Prostate gland (tissue), 2 donors: ENCODE measurements at regions not wholly inside any gene's neighbourhood (a gene's known extent, or its start where the extent isn't known, plus 50 kb on each side); places are given as distances from the start of the nearest gene placed in this dataset.

Source experiments
- DNase-seq: peaks from one replicate; pipeline ENCODE4 v3.0.0-alpha.2; 2019; ENCODE audit warnings: low spot score
- H3K27ac ChIP-seq, 2 donors: fragments of 200-600 bp; sonication (generic); 2 replicates each; pipeline ENCODE4 v1.5.1; 2017 to 2019
- H3K27me3 ChIP-seq: fragments of 200-600 bp; sonication (generic); replicated peaks from 2 replicates; pipeline ENCODE4 v1.5.1; 2019; ENCODE audit not compliant: insufficient read depth
- H3K36me3 ChIP-seq, 2 donors: fragments of 200-600 bp; sonication (generic); 1 replicate in 1 of 2; 2 replicates in 1 of 2; pipeline versions ENCODE4 v1.5.1 to v1.8.1; 2017 to 2019
- H3K4me1 ChIP-seq: fragments of 200-600 bp; sonication (generic); replicated peaks from 2 replicates; pipeline ENCODE4 v1.5.1; 2019
- H3K4me3 ChIP-seq, 2 donors: fragments of 200-600 bp; sonication (generic); 2 replicates each; pipeline ENCODE4 v1.5.1; 2017 to 2019
- H3K9me3 ChIP-seq: fragments of 200-600 bp; sonication (generic); 2 replicates; pipeline ENCODE4 v1.5.1; 2017
- CTCF ChIP-seq, 4 experiments: fragments of 200-600 bp in 2 of 4; fragments of 450-650 bp in 2 of 4; sonication (generic) in 2 of 4; IDR thresholded peaks; 1 replicate in 3 of 4; 2 replicates in 1 of 4; pipeline ENCODE4 v1.5.1; 2016 to 2019; ENCODE audit warnings: antibody characterized with exemption in 4 of 4, mild to moderate bottlenecking in 2 of 4, moderate library complexity in 2 of 4
- POLR2A ChIP-seq: fragments of 450-650 bp; IDR thresholded peaks from one replicate; pipeline ENCODE4 v1.6.1; 2016; ENCODE audit warnings: antibody characterized with exemption, mild to moderate bottlenecking
- POLR2AphosphoS5 ChIP-seq: sonication (generic); formaldehyde crosslinking; IDR thresholded peaks from one replicate; pipeline ENCODE4 v1.6.1; 2017; ENCODE audit warnings: antibody characterized with exemption
- WGBS: methylation state at CpG from one replicate; pipeline ENCODE4 v1.1.5; 2018; 5-methylcytosine and 5-hydroxymethylcytosine counted together
- intact Hi-C: fragments of 100-400 bp; cut with DNase I; formaldehyde crosslinking; loops from one replicate; pipeline ENCODE4 v1.14.2; 2022

- intact Hi-C loops, result loop anchor here (5.0 to 10.0 kb wide), 3 partner anchors 48 to 225 kb away; no protein-coding TSS in a partner anchor
- Histone ChIP-seq H3K9me3 (no peaks in the 10 kb centered on the region), H3K27me3 (no peaks in the 10 kb centered on the region), H3K4me1 (no peaks in the 10 kb centered on the region), H3K4me3 (no peak overlapping the region), H3K36me3 (no peaks in the 10 kb centered on the region), H3K27ac (no peak overlapping the region)
- 56% methylated on average over 1 of the region's 1 CpG for WGBS
- TF ChIP-seq CTCF (IDR thresholded peaks at IDR 0.05) (no peak), POLR2AphosphoS5 (no peak), POLR2A (no peak)
- no peak for DNase-seq
Observed at GRCh38 chr9:87029905-87030304, 82.6 kb upstream of the GAS1 start.

DNA sequence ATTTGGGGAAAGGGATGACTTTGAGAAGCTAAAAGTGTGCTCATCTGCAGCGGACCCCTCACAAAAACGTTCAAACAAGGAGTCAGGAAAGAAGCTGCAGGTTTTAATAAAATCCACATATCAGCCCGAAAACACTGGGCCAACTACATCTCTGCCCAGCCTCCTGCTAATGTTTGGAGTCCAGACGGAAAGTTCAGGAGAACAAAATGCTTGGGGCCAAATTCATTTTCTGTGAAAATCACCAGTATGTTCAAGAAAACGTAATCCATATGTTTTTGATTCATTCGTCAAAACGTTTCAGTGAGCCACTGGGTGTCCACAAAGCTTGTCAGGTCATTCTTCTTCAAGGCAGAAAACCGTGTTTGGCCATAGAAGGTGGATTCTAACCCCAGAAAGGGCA, 87.5 kb upstream of the GAS1 start:
- no peak for DNase-seq
- no peaks in the 10 kb centered on the region for H3K4me1 ChIP-seq

DNA sequence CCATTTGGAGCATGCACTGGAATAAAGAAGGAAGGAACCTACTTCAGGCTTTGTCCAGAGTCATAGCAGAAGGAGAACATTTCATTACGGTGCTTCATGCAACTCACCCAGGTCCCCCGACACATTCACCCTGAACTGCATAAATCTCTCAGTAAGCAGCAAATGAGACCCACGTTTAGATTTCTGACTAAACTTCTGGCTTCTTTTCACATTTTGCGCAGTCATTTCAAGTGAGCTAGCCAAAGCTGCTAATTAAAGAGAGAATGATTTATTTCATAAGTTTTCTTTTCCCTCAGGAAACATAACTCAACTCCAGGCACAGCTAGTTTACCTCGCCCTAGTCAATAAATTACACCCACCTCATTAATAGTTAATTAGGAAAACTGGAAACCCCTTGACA, 88.6 kb upstream of the GAS1 start:
- no peak for DNase-seq
- no peak overlapping the region for H3K27ac ChIP-seq
- H3K9me3 ChIP-seq, result no peaks in the 10 kb centered on the region
- H3K36me3 ChIP-seq, result no peaks in the 10 kb centered on the region
- H3K4me1 ChIP-seq, result no peaks in the 10 kb centered on the region
- no peaks in the 10 kb centered on the region for H3K27me3 ChIP-seq
- WGBS, result 38% methylated on average over 5 of the region's 5 CpGs
- H3K4me3 ChIP-seq, result no peak overlapping the region
- TF ChIP-seq POLR2A (no peak), POLR2AphosphoS5 (no peak), CTCF (IDR thresholded peaks at IDR 0.05) (no peak)
- intact Hi-C loops, result loop anchor here (5.0 to 10.0 kb wide), 3 partner anchors 79 to 219 kb away; partner anchors contain the start of gene GAS1

More for the DNA sequence above, 87.5 kb upstream of the GAS1 start:
- intact Hi-C loops, result loop anchor here (5.0 to 10.0 kb wide), 4 partner anchors 53 to 220 kb away; partner anchors contain the start of gene GAS1
- H3K4me3 ChIP-seq, result no peak overlapping the region
- no peak for TF ChIP-seq CTCF (IDR thresholded peaks at IDR 0.05)
- TF ChIP-seq POLR2A, result no peak
- no peak for TF ChIP-seq POLR2AphosphoS5
- H3K36me3 ChIP-seq, result no peaks in the 10 kb centered on the region
- H3K27ac ChIP-seq, result peak overlapping the region in 1 of 2 donors; percentile 47
- 81% methylated on average over 8 of the region's 8 CpGs for WGBS
- H3K9me3 ChIP-seq, result no peaks in the 10 kb centered on the region
- H3K27me3 ChIP-seq, result no peaks in the 10 kb centered on the region

- TF ChIP-seq CTCF (IDR thresholded peaks at IDR 0.05), result no peak
- TF ChIP-seq POLR2AphosphoS5, result no peak
- TF ChIP-seq POLR2A, result no peak
- no peak for DNase-seq
- Histone ChIP-seq H3K36me3 (no peaks in the 10 kb centered on the region), H3K27ac (no peak overlapping the region), H3K4me3 (no peak overlapping the region), H3K27me3 (no peaks in the 10 kb centered on the region), H3K9me3 (no peaks in the 10 kb centered on the region), H3K4me1 (no peaks in the 10 kb centered on the region)
- 91% methylated on average over 2 of the region's 2 CpGs for WGBS
- intact Hi-C loops, result loop anchor here (5.0 to 10.0 kb wide), 3 partner anchors 78 to 218 kb away; partner anchors contain the start of gene GAS1
Observed at GRCh38 chr9:87036506-87036905, 89.2 kb upstream of the GAS1 start.

- 92% methylated on average over 1 of the region's 1 CpG for WGBS
- no peaks in the 10 kb centered on the region for H3K36me3 ChIP-seq
- H3K9me3 ChIP-seq, result no peaks in the 10 kb centered on the region
- intact Hi-C loops, result loop anchor here (5.0 to 10.0 kb wide), 3 partner anchors 75 to 215 kb away; partner anchors contain the start of gene GAS1
- H3K4me1 ChIP-seq, result no peaks in the 10 kb centered on the region
- DNase-seq, result no peak
- no peak overlapping the region for H3K4me3 ChIP-seq
- H3K27me3 ChIP-seq, result no peaks in the 10 kb centered on the region
- no peak for TF ChIP-seq POLR2AphosphoS5
- no peak for TF ChIP-seq CTCF (IDR thresholded peaks at IDR 0.05)
- TF ChIP-seq POLR2A, result no peak
- no peak overlapping the region for H3K27ac ChIP-seq
Observed at GRCh38 chr9:87039809-87040392, 92.6 kb upstream of the GAS1 start.
